ENCODE measurements at regions not wholly inside any gene's neighbourhood (a gene's known extent, or its start where the extent isn't known, plus 50 kb on each side); places are given as distances from the start of the nearest gene placed in this dataset.
"Not testable (repeated sequence)": the region's sequence is repeated elsewhere in the genome, so short reads cannot be mapped to it uniquely, and the experiment has no call there.

- Histone ChIP-seq H3K9ac (ENCODE audit: low read length) (no peak overlapping the region), H3K27ac (ENCODE audit: low read depth, low read length, poor library complexity, severe bottlenecking) (no peak overlapping the region), H3K4me1 (ENCODE audit: insufficient read depth, low read length, severe bottlenecking) (no peaks in the 10 kb centered on the region), H3K79me2 (ENCODE audit: insufficient read depth, low read length) (no peaks in the 10 kb centered on the region), H4K20me1 (ENCODE audit: insufficient read depth, low read length) (no peaks in the 10 kb centered on the region), H3K4me3 (ENCODE audit: low read depth, low read length, poor library complexity, severe bottlenecking) (no peak overlapping the region), H2AFZ (ENCODE audit: low read length) (no peak overlapping the region), H3F3A (ENCODE audit: insufficient read depth, low read length) (no peaks in the 10 kb centered on the region), H3K9me2 (ENCODE audit: low read depth, low read length) (no peaks in the 10 kb centered on the region), H3K27me3 (ENCODE audit: insufficient read depth, low read length) (0 out of 2 replicates have a peak, but pooled peaks cover 3% of the 10 kb centered on the region), H3K36me3 (ENCODE audit: insufficient read depth, low read length) (no peaks in the 10 kb centered on the region), H3K4me2 (ENCODE audit: low read length) (no peak overlapping the region), H3K9me3 (ENCODE audit: low read length) (no peaks in the 10 kb centered on the region)
- TF ChIP-seq EZH2 (IDR thresholded peaks at IDR 0.05; ENCODE audit: borderline replicate concordance, low read length), result no peak
- no peak for TF ChIP-seq CTCF (IDR thresholded peaks at IDR 0.05; ENCODE audit: low read length)
Observed at GRCh38 chr2:226164512-226164911, 635.1 kb downstream of the IRS1 start.

DNA sequence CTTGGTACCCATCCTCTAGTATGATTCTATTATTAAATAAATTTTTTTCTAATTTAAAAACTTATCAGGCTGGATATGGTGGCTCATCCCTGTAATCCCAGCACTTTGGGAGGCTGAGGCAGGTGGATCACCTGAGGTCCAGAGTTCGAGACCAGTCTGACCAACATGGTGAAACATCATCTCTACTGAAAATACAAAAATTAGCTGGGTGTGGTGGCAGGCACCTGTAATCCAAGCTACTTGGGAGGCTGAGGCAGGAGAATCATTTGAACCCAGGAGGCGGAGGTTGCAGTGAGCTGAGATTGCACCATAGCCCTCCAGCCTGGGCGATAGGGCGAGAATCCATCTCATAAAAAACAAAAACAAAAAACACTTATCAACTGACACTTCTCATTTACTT, 639.0 kb downstream of the IRS1 start:
- not testable (repeated sequence) for H4K20me1 ChIP-seq (ENCODE audit: insufficient read depth, low read length); H3K9ac ChIP-seq (ENCODE audit: low read length); H3K9me3 ChIP-seq (ENCODE audit: low read length); H3K9me2 ChIP-seq (ENCODE audit: low read depth, low read length); H3K4me2 ChIP-seq (ENCODE audit: low read length); H2AFZ ChIP-seq (ENCODE audit: low read length); H3K36me3 ChIP-seq (ENCODE audit: insufficient read depth, low read length); H3K27me3 ChIP-seq (ENCODE audit: insufficient read depth, low read length); H3K79me2 ChIP-seq (ENCODE audit: insufficient read depth, low read length); H3K27ac ChIP-seq (ENCODE audit: low read depth, low read length, poor library complexity, severe bottlenecking); H3K4me3 ChIP-seq (ENCODE audit: low read depth, low read length, poor library complexity, severe bottlenecking); H3K4me1 ChIP-seq (ENCODE audit: insufficient read depth, low read length, severe bottlenecking); H3F3A ChIP-seq (ENCODE audit: insufficient read depth, low read length)

- Histone ChIP-seq H3K9ac (ENCODE audit: low read length) (no peak overlapping the region), H3K9me2 (ENCODE audit: low read depth, low read length) (no peaks in the 10 kb centered on the region), H2AFZ (ENCODE audit: low read length) (no peak overlapping the region), H3K36me3 (ENCODE audit: insufficient read depth, low read length) (no peaks in the 10 kb centered on the region), H3F3A (ENCODE audit: insufficient read depth, low read length) (no peaks in the 10 kb centered on the region), H3K4me1 (ENCODE audit: insufficient read depth, low read length, severe bottlenecking) (no peaks in the 10 kb centered on the region), H3K27ac (ENCODE audit: low read depth, low read length, poor library complexity, severe bottlenecking) (no peak overlapping the region), H3K27me3 (ENCODE audit: insufficient read depth, low read length) (no peaks in the 10 kb centered on the region), H3K9me3 (ENCODE audit: low read length) (no peaks in the 10 kb centered on the region), H4K20me1 (ENCODE audit: insufficient read depth, low read length) (no peaks in the 10 kb centered on the region), H3K4me2 (ENCODE audit: low read length) (no peak overlapping the region), H3K4me3 (ENCODE audit: low read depth, low read length, poor library complexity, severe bottlenecking) (no peak overlapping the region), H3K79me2 (ENCODE audit: insufficient read depth, low read length) (no peaks in the 10 kb centered on the region)
- TF ChIP-seq CTCF (IDR thresholded peaks at IDR 0.05; ENCODE audit: low read length) (no peak), EZH2 (IDR thresholded peaks at IDR 0.05; ENCODE audit: borderline replicate concordance, low read length) (no peak)
Observed at GRCh38 chr2:226159875-226160479, 639.6 kb downstream of the IRS1 start.

GRCh38 chr2:226158940-226159339, 640.7 kb downstream of the IRS1 start:
- Histone ChIP-seq H3K4me3 (ENCODE audit: low read depth, low read length, poor library complexity, severe bottlenecking) (no peak overlapping the region), H3K36me3 (ENCODE audit: insufficient read depth, low read length) (no peaks in the 10 kb centered on the region), H3K9me3 (ENCODE audit: low read length) (no peaks in the 10 kb centered on the region), H3K27me3 (ENCODE audit: insufficient read depth, low read length) (no peaks in the 10 kb centered on the region), H3K9me2 (ENCODE audit: low read depth, low read length) (no peaks in the 10 kb centered on the region), H3K4me1 (ENCODE audit: insufficient read depth, low read length, severe bottlenecking) (no peaks in the 10 kb centered on the region), H3K27ac (ENCODE audit: low read depth, low read length, poor library complexity, severe bottlenecking) (no peak overlapping the region), H4K20me1 (ENCODE audit: insufficient read depth, low read length) (no peaks in the 10 kb centered on the region), H3F3A (ENCODE audit: insufficient read depth, low read length) (no peaks in the 10 kb centered on the region), H3K79me2 (ENCODE audit: insufficient read depth, low read length) (no peaks in the 10 kb centered on the region), H3K9ac (ENCODE audit: low read length) (no peak overlapping the region), H3K4me2 (ENCODE audit: low read length) (no peak overlapping the region), H2AFZ (ENCODE audit: low read length) (no peak overlapping the region)
- TF ChIP-seq CTCF (IDR thresholded peaks at IDR 0.05; ENCODE audit: low read length) (no peak), EZH2 (IDR thresholded peaks at IDR 0.05; ENCODE audit: borderline replicate concordance, low read length) (no peak)

All from OCI-LY1 (cell line).